ENCODE measurements at regions not wholly inside any gene's neighbourhood (a gene's known extent, or its start where the extent isn't known, plus 50 kb on each side); places are given as distances from the start of the nearest gene placed in this dataset.

GRCh38 chr5:2887481-2888348, 136.2 kb upstream of the IRX2 start:
- no peak for DNase-seq
- no peak overlapping the region for H3K27ac ChIP-seq (ENCODE audit: low read depth in 1 of 3, low read length in 2 of 3)
- H3K4me3 ChIP-seq (ENCODE audit: low read depth in 1 of 3, low read length in 3 of 3), result no peak overlapping the region
- no peaks in the 10 kb centered on the region for H3K9me3 ChIP-seq (ENCODE audit: control insufficient read depth in 2 of 2, insufficient read depth in 1 of 2, low read depth in 1 of 2, low read length in 1 of 2)
- WGBS, 3 donors, result 66 to 72% (median 67%) methylated on average over 7 of the region's 7 CpGs
- no peaks in the 10 kb centered on the region for H3K36me3 ChIP-seq (ENCODE audit: control insufficient read depth in 3 of 3, insufficient read depth in 2 of 3, low read depth in 1 of 3, low read length in 3 of 3)
- FAIRE-seq, result no peak
- no peaks in the 10 kb centered on the region for H3K4me1 ChIP-seq (ENCODE audit: control insufficient read depth in 3 of 3, insufficient read depth in 2 of 3, low read depth in 1 of 3, low read length in 2 of 3)
- H3K27me3 ChIP-seq (ENCODE audit: control insufficient read depth in 3 of 3, insufficient read depth in 3 of 3, low read length in 3 of 3), result no peaks in the 10 kb centered on the region

- FAIRE-seq (no peak), DNase-seq (no peak)
- Histone ChIP-seq H3K36me3 (ENCODE audit: control insufficient read depth in 3 of 3, insufficient read depth in 2 of 3, low read depth in 1 of 3, low read length in 3 of 3) (no peaks in the 10 kb centered on the region), H3K27me3 (ENCODE audit: control insufficient read depth in 3 of 3, insufficient read depth in 3 of 3, low read length in 3 of 3) (no peaks in the 10 kb centered on the region), H3K9me3 (ENCODE audit: control insufficient read depth in 2 of 2, insufficient read depth in 1 of 2, low read depth in 1 of 2, low read length in 1 of 2) (no peaks in the 10 kb centered on the region), H3K4me1 (ENCODE audit: control insufficient read depth in 3 of 3, insufficient read depth in 2 of 3, low read depth in 1 of 3, low read length in 2 of 3) (no peaks in the 10 kb centered on the region), H3K4me3 (ENCODE audit: low read depth in 1 of 3, low read length in 3 of 3) (no peak overlapping the region), H3K27ac (ENCODE audit: low read depth in 1 of 3, low read length in 2 of 3) (no peak overlapping the region)
- 52 to 64% (median 53%) methylated on average over 3 of the region's 3 CpGs for WGBS, 3 donors
Measured at GRCh38 chr5:2886531-2886930, 135.1 kb upstream of the IRX2 start.

GRCh38 chr5:2883771-2884170, 132.3 kb upstream of the IRX2 start:
- H3K9me3 ChIP-seq (ENCODE audit: control insufficient read depth in 2 of 2, insufficient read depth in 1 of 2, low read depth in 1 of 2, low read length in 1 of 2), result no peaks in the 10 kb centered on the region
- no peak overlapping the region for H3K27ac ChIP-seq (ENCODE audit: low read depth in 1 of 3, low read length in 2 of 3)
- no peaks in the 10 kb centered on the region for H3K27me3 ChIP-seq (ENCODE audit: control insufficient read depth in 3 of 3, insufficient read depth in 3 of 3, low read length in 3 of 3)
- H3K4me1 ChIP-seq (ENCODE audit: control insufficient read depth in 3 of 3, insufficient read depth in 2 of 3, low read depth in 1 of 3, low read length in 2 of 3), result no peaks in the 10 kb centered on the region
- H3K4me3 ChIP-seq (ENCODE audit: low read depth in 1 of 3, low read length in 3 of 3), result no peak overlapping the region
- FAIRE-seq, result no peak
- H3K36me3 ChIP-seq (ENCODE audit: control insufficient read depth in 3 of 3, insufficient read depth in 2 of 3, low read depth in 1 of 3, low read length in 3 of 3), result no peaks in the 10 kb centered on the region
- 87 to 92% (median 90%) methylated on average over 8 of the region's 8 CpGs for WGBS, 3 donors
- no peak for DNase-seq

- no peak overlapping the region for H3K27ac ChIP-seq (ENCODE audit: low read depth in 1 of 3, low read length in 2 of 3)
- no peak for DNase-seq
- 58 to 80% (median 78%) methylated on average over 1 of the region's 1 CpG for WGBS, 3 donors
- no peaks in the 10 kb centered on the region for H3K27me3 ChIP-seq (ENCODE audit: control insufficient read depth in 3 of 3, insufficient read depth in 3 of 3, low read length in 3 of 3)
- no peak for FAIRE-seq
- H3K9me3 ChIP-seq (ENCODE audit: control insufficient read depth in 2 of 2, insufficient read depth in 1 of 2, low read depth in 1 of 2, low read length in 1 of 2), result peaks cover 0 to 6% of the 10 kb centered on the region in 2 donors
- H3K36me3 ChIP-seq (ENCODE audit: control insufficient read depth in 3 of 3, insufficient read depth in 2 of 3, low read depth in 1 of 3, low read length in 3 of 3), result no peaks in the 10 kb centered on the region
- H3K4me1 ChIP-seq (ENCODE audit: control insufficient read depth in 3 of 3, insufficient read depth in 2 of 3, low read depth in 1 of 3, low read length in 2 of 3), result no peaks in the 10 kb centered on the region
- H3K4me3 ChIP-seq (ENCODE audit: low read depth in 1 of 3, low read length in 3 of 3), result no peak overlapping the region
Measured at GRCh38 chr5:2879701-2880100, 128.2 kb upstream of the IRX2 start.

GRCh38 chr5:2877522-2877921, 126.0 kb upstream of the IRX2 start:
- WGBS, 3 donors, result 79 to 85% (median 82%) methylated on average over 5 of the region's 5 CpGs

GRCh38 chr5:2876183-2876582, 124.7 kb upstream of the IRX2 start:
- no peak for DNase-seq
- no peak overlapping the region for H3K4me3 ChIP-seq (ENCODE audit: low read depth in 1 of 3, low read length in 3 of 3)
- 78 to 83% (median 80%) methylated on average over 6 of the region's 6 CpGs for WGBS, 3 donors
- H3K27ac ChIP-seq (ENCODE audit: low read depth in 1 of 3, low read length in 2 of 3), result no peak overlapping the region
- no peak for FAIRE-seq
- H3K27me3 ChIP-seq (ENCODE audit: control insufficient read depth in 3 of 3, insufficient read depth in 3 of 3, low read length in 3 of 3), result no peaks in the 10 kb centered on the region
- H3K9me3 ChIP-seq (ENCODE audit: control insufficient read depth in 2 of 2, insufficient read depth in 1 of 2, low read depth in 1 of 2, low read length in 1 of 2), result peaks cover 0 to 6% of the 10 kb centered on the region in 2 donors
- H3K36me3 ChIP-seq (ENCODE audit: control insufficient read depth in 3 of 3, insufficient read depth in 2 of 3, low read depth in 1 of 3, low read length in 3 of 3), result no peaks in the 10 kb centered on the region
- no peaks in the 10 kb centered on the region for H3K4me1 ChIP-seq (ENCODE audit: control insufficient read depth in 3 of 3, insufficient read depth in 2 of 3, low read depth in 1 of 3, low read length in 2 of 3)

More at GRCh38 chr5:2877522-2877921, 126.0 kb upstream of the IRX2 start:
- peaks cover 0 to 6% of the 10 kb centered on the region in 2 donors for H3K9me3 ChIP-seq (ENCODE audit: control insufficient read depth in 2 of 2, insufficient read depth in 1 of 2, low read depth in 1 of 2, low read length in 1 of 2)
- FAIRE-seq, result no peak
- no peak overlapping the region for H3K27ac ChIP-seq (ENCODE audit: low read depth in 1 of 3, low read length in 2 of 3)
- no peaks in the 10 kb centered on the region for H3K27me3 ChIP-seq (ENCODE audit: control insufficient read depth in 3 of 3, insufficient read depth in 3 of 3, low read length in 3 of 3)
- no peak overlapping the region for H3K4me3 ChIP-seq (ENCODE audit: low read depth in 1 of 3, low read length in 3 of 3)
- H3K36me3 ChIP-seq (ENCODE audit: control insufficient read depth in 3 of 3, insufficient read depth in 2 of 3, low read depth in 1 of 3, low read length in 3 of 3), result no peaks in the 10 kb centered on the region
- DNase-seq, result no peak
- no peaks in the 10 kb centered on the region for H3K4me1 ChIP-seq (ENCODE audit: control insufficient read depth in 3 of 3, insufficient read depth in 2 of 3, low read depth in 1 of 3, low read length in 2 of 3)

- 74 to 79% (median 77%) methylated on average over 6 of the region's 6 CpGs for WGBS, 3 donors
- DNase-seq (no peak), FAIRE-seq (no peak)
- Histone ChIP-seq H3K27ac (ENCODE audit: low read depth in 1 of 3, low read length in 2 of 3) (no peak overlapping the region), H3K36me3 (ENCODE audit: control insufficient read depth in 3 of 3, insufficient read depth in 2 of 3, low read depth in 1 of 3, low read length in 3 of 3) (no peaks in the 10 kb centered on the region), H3K9me3 (ENCODE audit: control insufficient read depth in 2 of 2, insufficient read depth in 1 of 2, low read depth in 1 of 2, low read length in 1 of 2) (peaks cover 0 to 6% of the 10 kb centered on the region in 2 donors), H3K4me3 (ENCODE audit: low read depth in 1 of 3, low read length in 3 of 3) (no peak overlapping the region), H3K4me1 (ENCODE audit: control insufficient read depth in 3 of 3, insufficient read depth in 2 of 3, low read depth in 1 of 3, low read length in 2 of 3) (no peaks in the 10 kb centered on the region), H3K27me3 (ENCODE audit: control insufficient read depth in 3 of 3, insufficient read depth in 3 of 3, low read length in 3 of 3) (no peaks in the 10 kb centered on the region)
Measured at GRCh38 chr5:2874099-2874498, 122.6 kb upstream of the IRX2 start.

- peaks cover 0 to 3% of the 10 kb centered on the region in 2 donors for H3K9me3 ChIP-seq (ENCODE audit: control insufficient read depth in 2 of 2, insufficient read depth in 1 of 2, low read depth in 1 of 2, low read length in 1 of 2)
- H3K4me1 ChIP-seq (ENCODE audit: control insufficient read depth in 3 of 3, insufficient read depth in 2 of 3, low read depth in 1 of 3, low read length in 2 of 3), result no peaks in the 10 kb centered on the region
- WGBS, 3 donors, result 91 to 94% (median 92%) methylated on average over 8 of the region's 8 CpGs
- DNase-seq, result no peak
- H3K4me3 ChIP-seq (ENCODE audit: low read depth in 1 of 3, low read length in 3 of 3), result no peak overlapping the region
- no peaks in the 10 kb centered on the region for H3K36me3 ChIP-seq (ENCODE audit: control insufficient read depth in 3 of 3, insufficient read depth in 2 of 3, low read depth in 1 of 3, low read length in 3 of 3)
- no peak for FAIRE-seq
- no peaks in the 10 kb centered on the region for H3K27me3 ChIP-seq (ENCODE audit: control insufficient read depth in 3 of 3, insufficient read depth in 3 of 3, low read length in 3 of 3)
- H3K27ac ChIP-seq (ENCODE audit: low read depth in 1 of 3, low read length in 2 of 3), result no peak overlapping the region
Measured at GRCh38 chr5:2872676-2873075, 121.2 kb upstream of the IRX2 start.

GRCh38 chr5:2871282-2871681, 119.8 kb upstream of the IRX2 start:
- Histone ChIP-seq H3K9me3 (ENCODE audit: control insufficient read depth in 2 of 2, insufficient read depth in 1 of 2, low read depth in 1 of 2, low read length in 1 of 2) (no peaks in the 10 kb centered on the region), H3K27ac (ENCODE audit: low read depth in 1 of 3, low read length in 2 of 3) (no peak overlapping the region), H3K27me3 (ENCODE audit: control insufficient read depth in 3 of 3, insufficient read depth in 3 of 3, low read length in 3 of 3) (no peaks in the 10 kb centered on the region), H3K36me3 (ENCODE audit: control insufficient read depth in 3 of 3, insufficient read depth in 2 of 3, low read depth in 1 of 3, low read length in 3 of 3) (no peaks in the 10 kb centered on the region), H3K4me1 (ENCODE audit: control insufficient read depth in 3 of 3, insufficient read depth in 2 of 3, low read depth in 1 of 3, low read length in 2 of 3) (no peaks in the 10 kb centered on the region), H3K4me3 (ENCODE audit: low read depth in 1 of 3, low read length in 3 of 3) (no peak overlapping the region)
- DNase-seq (no peak), FAIRE-seq (no peak)
- 56 to 62% (median 61%) methylated on average over 2 of the region's 2 CpGs for whole genome bisulfite sequencing, 3 donors

All from small intestine (tissue), 7 donors.